Hippocampal formation (tissue), 2 donors: ENCODE measurements at regions not wholly inside any gene's neighbourhood (a gene's known extent, or its start where the extent isn't known, plus 50 kb on each side); places are given as distances from the start of the nearest gene placed in this dataset.

Source experiments
- DNase-seq, 2 donors: peaks; one replicate each; lab custom pipeline; 2025; lab: John Stamatoyannopoulos, UW

DNA sequence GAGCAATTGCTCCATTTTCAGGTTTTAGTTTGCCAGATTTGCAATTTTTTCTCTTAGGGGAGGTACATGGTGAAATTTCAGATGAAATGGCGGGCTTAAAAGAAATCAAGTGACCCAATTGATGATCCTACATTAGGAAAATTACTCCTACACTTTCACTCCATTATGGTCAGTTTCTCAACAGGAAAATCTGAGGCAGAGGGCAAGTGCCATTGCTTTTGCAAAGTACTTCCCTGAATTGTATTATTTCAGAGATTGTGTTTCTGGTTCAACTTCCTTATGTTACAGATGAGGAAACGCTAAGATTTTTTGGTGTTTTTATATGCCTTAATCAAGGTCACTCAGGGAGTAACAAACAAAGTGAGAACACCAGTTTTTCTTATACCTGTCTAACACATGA, 302.2 kb downstream of the ARAP2 start:
- DNase-seq: no peak

DNA sequence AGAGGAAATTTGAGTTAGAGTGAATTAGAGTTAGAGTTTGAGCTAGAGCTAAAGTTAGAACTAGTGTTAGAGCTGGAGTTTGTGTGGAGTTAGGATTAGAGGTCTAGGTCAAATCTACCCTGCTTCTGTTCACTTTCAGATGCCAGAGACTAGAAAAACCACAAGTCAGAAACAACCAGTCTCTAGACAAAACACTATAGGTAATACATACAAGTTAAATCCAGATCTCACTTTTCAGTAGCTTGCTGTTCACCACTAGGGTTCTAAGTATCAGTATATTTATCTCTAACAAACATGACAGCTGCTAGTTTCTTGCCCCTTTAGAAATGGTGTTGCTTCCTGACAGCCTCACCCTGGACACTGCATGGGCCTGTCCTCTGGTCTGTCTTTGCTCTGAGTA, 300.7 kb downstream of the ARAP2 start:
- DNase-seq: no peak

DNA sequence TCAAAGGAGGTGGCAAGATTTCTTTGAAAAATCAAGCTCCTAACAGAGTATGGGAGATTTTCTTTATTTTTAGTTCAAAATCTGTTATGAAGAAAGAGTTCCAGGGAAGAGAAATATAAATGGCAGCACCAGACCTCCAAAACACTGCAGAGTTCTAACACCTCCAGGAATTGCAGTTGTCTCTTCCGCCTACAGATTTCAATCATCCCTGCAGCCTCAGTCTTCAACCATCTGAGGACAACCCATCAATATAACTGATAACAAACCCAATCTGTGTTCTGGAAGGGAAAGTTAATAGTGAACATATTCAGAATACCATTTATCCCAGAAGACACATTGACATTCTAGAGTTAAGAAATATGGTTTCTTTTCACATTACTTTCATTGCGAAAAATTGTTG, 296.1 kb downstream of the ARAP2 start:
- DNase-seq: no peak

DNA sequence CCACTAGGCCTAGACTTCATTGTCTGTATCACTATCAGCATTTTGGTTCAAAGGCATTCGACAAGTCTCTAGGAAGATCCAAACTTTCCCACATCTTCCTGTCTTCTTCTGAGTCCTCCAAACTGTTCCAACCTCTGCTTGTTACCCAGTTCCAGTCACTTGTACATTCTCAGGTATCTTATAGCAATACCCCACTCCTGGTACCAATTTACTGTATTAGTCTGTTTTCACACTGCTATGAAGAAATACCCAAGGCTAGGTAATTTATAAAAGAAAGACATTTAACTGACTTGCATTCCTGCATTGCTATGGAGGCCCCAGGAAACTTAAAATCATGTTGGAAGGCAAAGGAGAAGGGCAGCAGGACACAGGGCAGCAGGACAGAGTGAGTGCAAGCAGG, 293.9 kb downstream of the ARAP2 start:
- DNase-seq: no peak

DNA sequence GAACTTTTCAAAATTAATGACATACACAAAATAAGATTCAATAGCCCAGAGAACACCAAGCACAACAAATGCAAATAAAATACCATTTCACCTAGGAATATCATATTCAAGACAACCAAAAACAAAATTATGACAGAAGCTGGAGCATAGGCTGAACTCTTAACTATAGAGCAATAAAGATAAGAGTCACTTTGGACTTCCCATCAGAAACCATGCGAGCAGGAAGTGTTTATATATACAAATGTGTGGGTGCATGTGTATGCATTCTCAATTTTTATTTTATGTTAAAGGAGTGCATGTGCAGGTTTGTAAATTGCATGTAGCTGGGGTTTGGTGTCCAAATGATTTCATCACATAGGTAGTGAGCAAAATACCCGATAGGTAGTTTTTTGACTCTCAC, 291.6 kb downstream of the ARAP2 start:
- DNase-seq: no peak

DNA sequence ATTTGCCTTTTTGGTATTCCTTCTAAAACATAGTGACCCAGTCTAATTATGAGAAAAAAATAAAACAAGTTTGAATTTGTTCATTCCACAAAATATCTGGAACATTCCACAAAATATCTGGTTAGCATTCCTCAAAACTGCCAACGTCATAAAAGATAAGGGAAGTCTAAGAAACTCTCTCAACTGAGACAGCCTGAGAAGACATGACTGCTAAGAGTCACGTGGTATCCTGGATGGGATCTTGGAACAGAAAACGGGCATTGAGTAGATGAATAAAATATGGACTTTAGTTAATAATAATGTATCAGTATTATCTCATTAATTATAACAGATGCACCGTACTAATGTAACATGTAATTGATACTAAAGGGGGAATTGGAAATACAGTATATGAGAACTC, 280.9 kb downstream of the ARAP2 start:
- DNase-seq: no peak

DNA sequence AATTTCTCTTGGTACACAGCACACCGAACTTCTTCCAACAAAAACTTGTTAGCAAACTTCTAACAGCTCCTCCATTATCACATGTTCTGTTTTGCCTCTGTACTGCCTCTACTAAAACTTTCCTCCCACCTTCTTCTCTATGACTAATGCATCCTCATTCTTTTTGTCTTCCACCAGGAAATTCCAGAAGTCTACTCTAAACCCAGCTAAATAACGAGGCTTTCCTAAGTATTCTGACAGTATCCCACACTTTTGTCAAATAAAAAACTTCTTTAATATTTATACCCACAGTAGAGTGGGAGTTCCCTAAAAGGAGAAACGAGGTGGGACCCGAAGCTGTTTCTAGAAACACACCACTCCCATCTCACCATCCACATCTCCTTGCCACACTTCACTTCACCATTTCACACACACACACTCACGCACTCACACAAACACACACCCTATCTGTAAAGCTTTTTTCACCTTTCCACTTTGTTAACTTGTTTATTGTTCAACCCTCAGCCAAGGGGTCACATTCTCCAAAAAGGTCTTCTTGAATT, 280.3 kb downstream of the ARAP2 start:
- DNase-seq: no peak

DNA sequence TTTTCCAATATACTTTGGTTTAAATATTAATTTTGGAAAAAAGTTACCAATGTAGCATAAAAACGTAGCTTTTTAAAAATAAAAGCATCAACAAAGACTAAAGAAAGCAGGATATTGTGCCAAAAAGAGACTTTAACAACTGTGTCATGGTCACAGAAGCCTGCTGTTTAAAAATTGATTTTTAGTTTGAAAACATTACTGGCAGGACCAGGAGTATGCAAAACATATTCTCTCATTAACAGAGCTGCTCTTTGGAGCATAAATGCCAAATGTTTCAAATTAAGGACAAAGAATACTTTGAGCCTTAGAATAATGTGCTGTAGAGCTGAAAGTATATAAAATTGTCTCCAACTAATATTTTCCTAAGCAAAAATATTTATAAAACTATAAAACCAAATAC, 279.0 kb downstream of the ARAP2 start:
- no peak for DNase-seq

DNA sequence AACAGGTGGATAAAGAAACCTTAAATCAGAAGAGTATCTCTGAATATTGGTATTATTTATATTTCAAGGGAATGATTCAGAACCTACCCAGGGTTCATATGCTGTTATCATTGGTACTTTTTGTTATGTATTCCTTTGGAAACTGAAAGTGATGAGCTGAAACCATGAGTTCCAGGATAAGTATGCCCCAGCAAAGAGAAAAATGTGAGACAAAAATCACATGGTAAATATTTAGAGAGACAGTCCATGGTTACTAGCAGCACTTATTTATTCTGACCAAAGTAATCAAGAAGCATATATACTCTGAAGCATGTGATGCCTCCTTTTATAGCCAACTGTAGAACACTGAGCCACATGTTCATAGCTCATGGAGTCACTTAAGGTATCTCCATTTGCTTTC, 277.7 kb downstream of the ARAP2 start:
- no peak for DNase-seq

DNA sequence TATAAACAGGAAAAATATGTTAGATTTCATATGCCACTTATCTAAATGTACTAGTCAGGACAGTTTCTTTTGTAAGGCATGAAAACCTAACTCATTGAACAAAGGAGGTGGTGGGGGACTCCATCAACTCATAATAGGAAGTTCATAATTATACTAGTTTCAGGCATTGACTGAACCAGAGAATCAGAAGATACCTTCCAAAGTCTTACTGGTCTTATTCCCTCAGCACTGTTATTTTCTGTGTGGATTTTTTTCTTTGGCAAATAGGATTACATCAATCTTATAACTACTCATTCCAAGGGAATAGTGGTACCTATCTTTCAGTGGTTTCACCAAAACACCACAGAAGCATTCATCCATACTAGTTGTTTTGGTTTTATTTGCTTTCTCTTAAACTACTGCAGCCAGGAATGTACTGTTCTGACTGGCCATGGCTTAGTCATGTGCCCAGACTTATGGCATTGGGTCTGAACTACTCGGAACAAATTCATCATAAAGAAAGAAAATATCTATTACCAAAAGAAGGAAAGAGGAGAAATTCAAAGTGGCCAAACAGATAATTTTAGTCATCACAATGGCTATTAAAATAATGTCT, 273.9 kb downstream of the ARAP2 start:
- no peak for DNase-seq

DNA sequence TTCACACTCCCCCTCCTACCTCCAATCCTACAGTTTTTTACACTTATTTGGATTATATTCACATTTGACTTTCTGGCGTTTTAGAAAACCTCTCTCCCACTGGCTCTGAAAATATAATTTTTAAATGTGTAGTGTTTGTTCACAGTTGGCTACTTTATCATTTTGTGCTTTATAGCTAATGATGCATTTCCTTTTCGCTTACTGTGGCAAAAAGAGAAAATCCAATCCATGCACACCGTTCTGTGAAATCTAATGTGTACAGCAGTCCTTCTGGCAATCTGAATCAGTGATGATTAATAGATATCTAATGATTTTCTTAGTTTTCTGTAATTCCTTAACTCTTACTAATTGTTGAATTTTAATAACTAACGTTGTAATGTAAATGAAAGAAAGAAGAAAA, 271.5 kb downstream of the ARAP2 start:
- no peak for DNase-seq

DNA sequence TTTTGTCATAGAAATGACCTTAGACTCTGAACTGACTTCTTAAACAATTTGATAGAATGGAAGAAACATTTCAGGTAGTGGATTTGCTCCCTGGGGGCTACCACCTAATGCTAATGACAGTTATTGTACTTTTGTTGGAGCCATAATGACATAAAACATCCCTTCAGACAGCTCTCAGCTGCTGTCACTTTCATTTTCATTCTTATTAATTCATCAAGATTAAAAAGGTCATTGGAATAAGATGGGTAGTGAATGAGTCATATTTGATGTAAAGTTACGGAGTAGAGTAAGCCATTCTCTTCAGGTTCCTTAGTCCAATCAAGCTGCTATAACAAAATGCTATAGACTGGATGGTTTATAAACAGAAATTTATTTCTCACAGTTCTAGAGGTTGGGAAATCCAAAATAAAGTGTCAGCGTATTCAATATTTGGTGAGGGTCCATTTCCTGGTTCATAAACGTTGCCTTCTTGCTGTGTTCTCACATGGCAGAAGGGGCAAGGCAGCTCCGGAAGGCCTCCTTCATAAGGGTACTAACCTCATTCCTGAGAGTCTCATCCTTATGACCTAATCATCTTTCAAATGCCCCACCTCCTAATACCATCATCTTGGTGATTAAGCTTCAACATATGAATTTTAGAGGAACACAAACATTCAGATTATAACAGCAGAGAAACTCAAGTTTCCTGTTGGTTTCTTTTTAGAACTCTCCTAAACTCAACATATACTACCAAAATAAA, 268.5 kb downstream of the ARAP2 start:
- DNase-seq: no peak

DNA sequence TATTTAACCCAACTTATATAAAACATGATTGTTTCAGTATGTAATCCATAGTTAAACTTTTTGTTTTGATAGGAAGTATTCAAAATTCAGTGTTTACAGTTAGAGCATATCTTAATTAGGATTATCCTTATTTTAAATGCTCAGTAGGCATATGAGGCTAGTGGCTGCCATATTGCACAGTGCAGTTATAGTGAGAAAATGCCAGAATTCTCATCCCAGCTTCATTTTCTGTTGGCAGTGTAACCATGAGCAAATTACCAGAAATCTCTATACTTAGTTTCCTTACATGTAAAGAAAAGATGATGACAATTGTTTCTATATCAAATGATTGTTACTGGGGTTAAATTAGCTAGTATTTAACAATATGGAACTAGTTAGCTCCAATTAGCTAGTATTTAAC, 265.8 kb downstream of the ARAP2 start:
- no peak for DNase-seq

DNA sequence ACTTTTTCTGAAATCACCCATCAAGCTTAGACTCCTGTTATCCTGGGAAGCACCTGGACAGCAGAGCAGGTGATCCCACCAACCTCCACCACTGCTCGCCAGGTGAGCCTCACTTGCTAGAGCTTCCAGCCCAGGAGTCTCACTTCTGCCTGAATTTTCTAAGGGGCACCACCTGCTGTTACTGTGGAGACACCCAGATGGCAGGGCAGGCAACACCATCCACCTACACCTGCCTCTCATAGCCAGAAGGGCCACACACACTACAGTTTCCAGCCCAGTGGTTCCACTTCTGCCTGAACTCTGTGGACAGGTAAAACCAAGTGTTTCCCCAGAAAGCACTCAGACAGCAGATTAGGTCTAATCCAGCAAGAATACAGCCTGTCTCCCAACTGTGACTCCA, 262.0 kb downstream of the ARAP2 start:
- DNase-seq: no peak

DNA sequence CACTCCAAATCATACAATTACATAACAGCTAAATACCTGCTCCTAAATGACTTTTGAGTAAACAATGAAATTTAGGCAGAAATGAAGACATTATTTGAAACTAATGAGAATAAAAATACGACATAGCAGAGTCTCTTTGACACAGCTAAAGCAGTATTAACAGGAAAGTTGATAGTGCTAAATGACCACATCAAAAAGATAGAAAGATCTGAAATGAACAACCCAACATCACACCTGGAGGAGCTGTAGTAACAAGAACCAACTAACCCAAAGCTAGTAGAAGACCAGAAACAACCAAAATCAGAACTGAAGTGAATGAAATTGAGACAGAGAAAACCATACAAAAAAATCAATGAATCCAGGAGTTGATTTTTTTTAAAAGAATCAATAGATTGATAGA, 257.8 kb downstream of the ARAP2 start:
- DNase-seq: no peak

DNA sequence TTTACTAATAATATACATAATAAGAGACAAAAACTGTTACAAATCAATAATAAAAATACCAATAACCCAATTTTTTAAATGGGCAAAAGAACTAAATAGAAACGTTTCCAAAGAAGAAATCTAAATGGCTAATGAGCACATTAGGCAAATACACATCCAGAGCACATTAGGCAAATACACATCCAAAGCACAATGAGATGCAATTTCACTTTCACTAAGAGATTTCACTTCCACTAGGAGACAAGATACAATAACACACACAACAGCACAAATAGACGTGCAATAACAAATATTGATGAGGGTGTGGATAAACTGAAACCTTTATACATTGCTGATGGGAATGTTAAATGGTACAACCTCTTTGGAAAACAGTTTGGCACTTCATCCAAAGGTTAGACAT, 250.7 kb downstream of the ARAP2 start:
- DNase-seq: no peak

DNA sequence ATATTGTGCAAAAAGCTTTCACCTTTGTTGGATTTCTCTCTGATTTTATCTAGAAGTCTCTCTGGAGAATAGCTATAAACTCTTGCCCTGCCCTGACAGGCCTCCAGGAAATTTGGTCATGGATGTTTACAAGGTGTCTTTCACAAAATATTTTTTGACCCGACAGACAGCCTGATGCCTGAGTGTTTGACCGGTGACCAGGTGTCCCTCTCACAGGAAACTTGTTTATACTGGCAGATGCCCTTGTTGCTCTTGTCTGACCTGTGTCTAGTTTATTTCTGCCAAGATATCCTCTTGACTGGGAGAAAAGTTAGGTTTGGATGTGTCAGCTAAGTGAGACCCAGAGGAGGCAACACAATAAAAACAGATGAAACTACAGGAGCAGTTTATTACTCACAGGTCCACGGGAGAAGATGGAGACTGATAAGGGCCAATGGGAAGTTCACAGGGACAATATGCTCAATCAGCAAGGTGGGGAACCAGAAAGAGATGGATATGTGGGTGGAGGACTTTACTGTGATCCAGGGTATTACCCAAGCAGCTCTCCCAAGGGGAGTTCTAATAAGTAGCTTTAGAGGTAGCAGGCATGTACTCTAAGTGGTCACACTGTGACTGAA, 243.3 kb downstream of the ARAP2 start:
- DNase-seq: no peak

DNA sequence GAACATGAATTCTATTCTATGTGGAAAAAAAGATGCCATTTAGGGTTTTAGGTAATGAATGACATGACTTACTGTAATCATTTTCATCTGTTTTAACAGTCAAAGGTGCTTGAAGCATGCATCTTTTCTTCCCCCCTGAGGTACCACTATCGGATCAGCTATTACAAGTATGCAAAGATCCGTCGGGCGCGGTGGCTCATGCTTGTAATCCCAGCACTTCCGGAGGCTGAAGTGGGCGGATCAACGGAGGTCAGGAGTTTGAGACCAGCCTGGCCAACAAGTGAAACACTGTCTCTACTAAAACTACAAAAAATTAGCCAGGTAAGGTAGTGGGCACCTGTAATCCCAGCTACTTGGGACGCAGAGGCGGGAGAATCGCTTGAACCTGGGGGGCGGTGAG, 241.3 kb downstream of the ARAP2 start:
- no peak for DNase-seq

DNA sequence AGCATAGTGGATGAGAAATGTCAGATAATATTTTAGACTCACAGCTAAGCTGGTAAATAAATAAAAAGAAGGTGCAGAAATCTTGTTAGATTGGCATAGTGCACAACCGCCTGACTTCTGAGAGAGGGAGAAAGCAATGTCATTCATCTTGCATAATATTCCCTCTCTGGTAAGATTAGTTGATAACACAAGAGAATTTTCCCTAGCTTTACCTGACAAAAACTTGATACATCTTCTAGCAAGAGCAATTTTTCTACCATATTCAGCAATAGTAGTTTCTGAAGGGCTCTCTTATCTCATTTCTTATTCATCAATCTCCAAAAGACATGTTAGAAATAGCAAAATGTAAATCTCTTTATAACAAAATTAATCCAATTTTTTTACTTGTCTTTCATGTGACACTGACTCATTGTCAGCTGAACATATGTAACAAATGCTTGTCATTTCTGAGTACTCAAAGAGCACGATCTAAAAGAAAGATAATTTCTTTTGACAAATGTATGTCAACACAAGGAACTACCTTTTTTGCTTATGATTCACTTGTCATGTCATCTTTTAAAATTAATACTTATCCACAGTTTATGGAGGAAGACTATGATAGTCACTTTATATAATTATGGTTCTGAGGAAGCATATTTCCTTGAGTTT, 240.0 kb downstream of the ARAP2 start:
- no peak for DNase-seq

DNA sequence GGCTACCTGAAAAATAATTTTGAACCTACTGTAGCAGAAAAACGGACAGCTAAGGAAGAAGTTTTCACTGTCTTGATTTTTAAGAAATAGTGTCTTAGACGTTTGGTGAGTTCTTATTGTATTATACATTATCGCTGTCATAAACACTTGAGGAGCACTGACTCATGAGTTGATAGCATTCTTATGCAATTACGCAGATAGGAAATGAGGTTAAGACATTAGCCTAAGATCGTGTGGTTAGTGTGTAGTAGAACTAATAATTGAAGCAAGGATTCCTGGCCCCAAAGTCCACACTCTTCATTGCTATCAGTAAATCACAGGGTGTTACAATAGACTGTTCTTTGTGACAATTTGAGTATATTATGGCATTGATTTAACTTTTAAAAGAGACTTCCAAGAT, 238.1 kb downstream of the ARAP2 start:
- no peak for DNase-seq

DNA sequence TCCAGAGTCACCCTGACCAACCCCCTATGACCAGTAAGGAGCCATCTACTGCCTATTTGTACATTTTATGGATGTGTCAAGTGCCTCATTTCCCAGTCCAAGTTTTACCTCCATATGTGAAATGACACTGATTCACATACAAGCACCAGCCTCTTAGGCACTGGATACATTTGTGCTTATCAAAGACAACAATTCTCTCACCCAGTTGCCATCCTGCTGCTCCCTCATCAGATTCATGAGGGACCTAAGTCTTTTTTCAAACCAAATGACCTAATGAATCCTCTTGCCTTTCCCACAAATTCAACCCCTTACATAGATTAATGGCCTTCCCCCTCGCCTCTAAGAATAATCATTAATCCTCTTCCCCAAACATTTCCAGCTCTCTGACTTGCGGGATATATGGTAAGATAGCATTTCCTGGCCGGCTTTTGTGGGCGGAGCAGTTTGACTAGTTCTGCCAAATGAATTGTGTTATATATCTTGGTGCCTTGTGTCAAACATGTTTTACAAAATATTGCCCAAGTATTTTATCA, 233.9 kb downstream of the ARAP2 start:
- DNase-seq: no peak

DNA sequence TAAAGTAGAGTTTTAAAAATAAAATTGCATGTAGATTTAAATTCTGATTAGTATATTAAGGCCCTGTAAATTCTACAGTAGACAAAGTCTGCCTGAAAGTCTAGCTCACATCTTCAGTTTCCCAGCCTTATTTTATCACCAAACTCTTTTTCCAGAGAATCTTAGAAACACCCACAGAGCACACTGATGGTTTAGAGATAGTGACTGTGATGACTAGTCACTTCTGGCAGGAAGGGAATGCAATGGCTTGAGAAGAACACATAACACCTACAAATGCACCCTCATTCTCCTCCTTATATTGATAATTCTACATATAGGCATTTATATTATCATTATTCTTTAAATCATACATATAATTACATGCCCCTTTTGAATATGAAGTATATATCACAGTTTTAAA, 232.9 kb downstream of the ARAP2 start:
- no peak for DNase-seq

DNA sequence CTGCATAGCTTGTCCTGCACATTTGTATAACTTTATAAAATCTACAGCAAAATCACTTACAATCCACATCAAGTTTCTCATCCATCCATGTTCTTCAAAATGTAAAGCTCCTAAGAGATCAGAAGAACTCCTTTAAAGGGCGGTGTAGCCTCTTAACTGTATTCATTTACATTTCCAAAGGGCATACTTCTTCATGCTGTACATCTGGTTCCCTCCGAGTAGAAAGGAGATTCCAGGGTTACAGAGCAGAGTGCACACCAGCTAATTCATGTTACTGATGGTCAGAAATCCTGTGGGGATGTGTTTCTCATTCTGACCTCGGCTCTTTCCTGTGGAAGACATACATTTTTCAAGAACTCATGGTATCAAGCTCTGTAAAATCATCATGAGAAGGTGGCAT, 231.8 kb downstream of the ARAP2 start:
- no peak for DNase-seq
